ENCODE measurements at regions not wholly inside any gene's neighbourhood (a gene's known extent, or its start where the extent isn't known, plus 50 kb on each side); places are given as distances from the start of the nearest gene placed in this dataset.

GRCh38 chr6:90868256-90868655 lies 281.4 kb upstream of the MAP3K7 start:
- TF ChIP-seq CTCF (IDR thresholded peaks at IDR 0.05): no peak
- no peak for TF ChIP-seq POLR2A (IDR thresholded peaks at IDR 0.05)
